Prostate gland (tissue), 2 donors: ENCODE measurements at regions not wholly inside any gene's neighbourhood (a gene's known extent, or its start where the extent isn't known, plus 50 kb on each side); places are given as distances from the start of the nearest gene placed in this dataset.

Source experiments
- DNase-seq: peaks from one replicate; pipeline ENCODE4 v3.0.0-alpha.2; 2019; ENCODE audit warnings: low spot score
- H3K27ac ChIP-seq, 2 donors: fragments of 200-600 bp; sonication (generic); 2 replicates each; pipeline ENCODE4 v1.5.1; 2017 to 2019
- H3K27me3 ChIP-seq: fragments of 200-600 bp; sonication (generic); replicated peaks from 2 replicates; pipeline ENCODE4 v1.5.1; 2019; ENCODE audit not compliant: insufficient read depth
- H3K36me3 ChIP-seq, 2 donors: fragments of 200-600 bp; sonication (generic); 1 replicate in 1 of 2; 2 replicates in 1 of 2; pipeline versions ENCODE4 v1.5.1 to v1.8.1; 2017 to 2019
- H3K4me1 ChIP-seq: fragments of 200-600 bp; sonication (generic); replicated peaks from 2 replicates; pipeline ENCODE4 v1.5.1; 2019
- H3K4me3 ChIP-seq, 2 donors: fragments of 200-600 bp; sonication (generic); 2 replicates each; pipeline ENCODE4 v1.5.1; 2017 to 2019
- H3K9me3 ChIP-seq: fragments of 200-600 bp; sonication (generic); 2 replicates; pipeline ENCODE4 v1.5.1; 2017
- CTCF ChIP-seq, 4 experiments: fragments of 200-600 bp in 2 of 4; fragments of 450-650 bp in 2 of 4; sonication (generic) in 2 of 4; IDR thresholded peaks; 1 replicate in 3 of 4; 2 replicates in 1 of 4; pipeline ENCODE4 v1.5.1; 2016 to 2019; ENCODE audit warnings: antibody characterized with exemption in 4 of 4, mild to moderate bottlenecking in 2 of 4, moderate library complexity in 2 of 4
- POLR2A ChIP-seq: fragments of 450-650 bp; IDR thresholded peaks from one replicate; pipeline ENCODE4 v1.6.1; 2016; ENCODE audit warnings: antibody characterized with exemption, mild to moderate bottlenecking
- POLR2AphosphoS5 ChIP-seq: sonication (generic); formaldehyde crosslinking; IDR thresholded peaks from one replicate; pipeline ENCODE4 v1.6.1; 2017; ENCODE audit warnings: antibody characterized with exemption
- WGBS: methylation state at CpG from one replicate; pipeline ENCODE4 v1.1.5; 2018; 5-methylcytosine and 5-hydroxymethylcytosine counted together
- intact Hi-C: fragments of 100-400 bp; cut with DNase I; formaldehyde crosslinking; loops from one replicate; pipeline ENCODE4 v1.14.2; 2022

- Histone ChIP-seq H3K4me3 (no peak overlapping the region), H3K9me3 (no peaks in the 10 kb centered on the region), H3K36me3 (no peaks in the 10 kb centered on the region), H3K27me3 (no peaks in the 10 kb centered on the region), H3K27ac (no peak overlapping the region), H3K4me1 (no peaks in the 10 kb centered on the region)
- no peak for DNase-seq
- TF ChIP-seq POLR2A = no peak
- no peak for TF ChIP-seq POLR2AphosphoS5
- TF ChIP-seq CTCF (IDR thresholded peaks at IDR 0.05) = no peak
- 46% methylated on average over 7 of the region's 7 CpGs for WGBS
- intact Hi-C loops = no loop called here
These were observed 98.3 kb upstream of the CXXC4 start for GRCh38 chr4:104593019-104593418.

GRCh38 chr4:104596189-104596588 lies 101.5 kb upstream of the CXXC4 start:
- WGBS = 90% methylated on average over 5 of the region's 5 CpGs
- H3K27me3 ChIP-seq = no peaks in the 10 kb centered on the region
- intact Hi-C loops = no loop called here
- H3K9me3 ChIP-seq = no peaks in the 10 kb centered on the region
- H3K4me1 ChIP-seq = no peaks in the 10 kb centered on the region
- no peak overlapping the region for H3K27ac ChIP-seq
- no peaks in the 10 kb centered on the region for H3K36me3 ChIP-seq
- DNase-seq = no peak
- TF ChIP-seq POLR2AphosphoS5 (no peak), CTCF (IDR thresholded peaks at IDR 0.05) (no peak), POLR2A (no peak)
- no peak overlapping the region for H3K4me3 ChIP-seq

- Histone ChIP-seq H3K4me3 (no peak overlapping the region), H3K4me1 (no peaks in the 10 kb centered on the region), H3K27ac (no peak overlapping the region), H3K27me3 (no peaks in the 10 kb centered on the region), H3K9me3 (no peaks in the 10 kb centered on the region), H3K36me3 (no peaks in the 10 kb centered on the region)
- 47% methylated on average over 1 of the region's 1 CpG for WGBS
- TF ChIP-seq CTCF (IDR thresholded peaks at IDR 0.05) (no peak), POLR2AphosphoS5 (no peak)
- intact Hi-C loops = no loop called here
- no peak for DNase-seq
These were observed 120.8 kb upstream of the CXXC4 start for GRCh38 chr4:104615496-104615895.

- DNase-seq = no peak
- Histone ChIP-seq H3K27me3 (no peaks in the 10 kb centered on the region), H3K4me1 (no peaks in the 10 kb centered on the region), H3K36me3 (no peaks in the 10 kb centered on the region), H3K9me3 (no peaks in the 10 kb centered on the region), H3K4me3 (no peak overlapping the region), H3K27ac (no peak overlapping the region)
- WGBS = 86% methylated on average over 2 of the region's 2 CpGs
- intact Hi-C loops = no loop called here
- TF ChIP-seq POLR2AphosphoS5 (no peak), POLR2A (no peak), CTCF (IDR thresholded peaks at IDR 0.05) (no peak)
These were observed 121.2 kb upstream of the CXXC4 start for GRCh38 chr4:104615926-104616325.

- H3K9me3 ChIP-seq = no peaks in the 10 kb centered on the region
- H3K4me1 ChIP-seq = no peaks in the 10 kb centered on the region
- H3K4me3 ChIP-seq = no peak overlapping the region
- no peaks in the 10 kb centered on the region for H3K36me3 ChIP-seq
- H3K27me3 ChIP-seq = no peaks in the 10 kb centered on the region
- intact Hi-C loops = no loop called here
- 45% methylated on average over 6 of the region's 6 CpGs for WGBS
- H3K27ac ChIP-seq = no peak overlapping the region
- DNase-seq = no peak
- no peak for TF ChIP-seq CTCF (IDR thresholded peaks at IDR 0.05)
- TF ChIP-seq POLR2AphosphoS5 = no peak
- no peak for TF ChIP-seq POLR2A
These were observed 121.7 kb upstream of the CXXC4 start for GRCh38 chr4:104616401-104616820.
